SW 1271 (cell line): ENCODE measurements at regions not wholly inside any gene's neighbourhood (a gene's known extent, or its start where the extent isn't known, plus 50 kb on each side); places are given as distances from the start of the nearest gene placed in this dataset.

Source experiments
- DNase-seq, 2 experiments: peaks; one replicate each; lab custom pipeline; 2025; lab: John Stamatoyannopoulos, UW

DNA sequence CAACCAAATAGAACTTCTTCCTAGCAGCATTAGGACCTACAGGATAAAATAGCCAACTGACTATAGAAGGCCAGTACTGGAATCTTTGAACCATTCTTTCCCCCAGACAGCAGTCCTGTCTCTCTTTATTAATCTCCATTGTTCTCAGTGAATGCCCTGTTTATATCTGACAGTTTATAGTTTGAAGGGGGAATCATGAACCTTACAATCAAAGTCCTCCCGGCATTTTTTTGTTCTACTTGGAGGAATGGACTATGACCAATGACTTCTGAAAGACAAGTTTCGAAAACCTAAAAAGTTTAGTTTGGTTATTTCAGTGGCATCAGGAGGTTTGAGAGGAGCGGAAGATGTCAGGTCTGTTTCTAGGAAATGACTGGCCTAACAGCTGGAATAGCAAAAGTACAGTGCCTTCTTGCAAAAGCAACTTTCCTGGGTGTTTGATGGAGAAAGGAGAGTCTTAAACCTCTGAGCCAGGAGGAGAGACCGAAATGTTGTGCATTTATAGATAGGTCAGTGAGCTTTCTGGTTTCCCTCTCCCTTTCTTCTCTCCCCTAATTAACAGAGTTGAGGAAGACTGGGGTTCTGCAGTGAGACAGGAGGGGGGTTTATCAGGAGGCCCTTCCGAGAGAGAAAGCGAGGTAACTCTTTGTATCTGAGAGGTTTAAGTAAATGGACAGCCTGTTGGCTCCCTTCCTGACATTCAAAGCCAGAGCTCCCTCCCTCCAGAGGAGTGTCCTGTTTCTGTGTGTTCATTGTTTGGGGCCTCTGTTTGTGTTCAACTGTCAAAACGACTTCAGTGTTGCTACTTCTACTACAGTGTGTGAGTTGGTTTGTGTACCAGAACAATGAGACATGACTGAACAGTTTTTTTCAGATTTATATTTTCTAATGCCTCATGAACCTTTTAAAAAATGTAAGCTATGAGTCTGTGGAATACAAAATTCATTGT is 383.0 kb upstream of the RARB start:
- DNase-seq, result no peak

DNA sequence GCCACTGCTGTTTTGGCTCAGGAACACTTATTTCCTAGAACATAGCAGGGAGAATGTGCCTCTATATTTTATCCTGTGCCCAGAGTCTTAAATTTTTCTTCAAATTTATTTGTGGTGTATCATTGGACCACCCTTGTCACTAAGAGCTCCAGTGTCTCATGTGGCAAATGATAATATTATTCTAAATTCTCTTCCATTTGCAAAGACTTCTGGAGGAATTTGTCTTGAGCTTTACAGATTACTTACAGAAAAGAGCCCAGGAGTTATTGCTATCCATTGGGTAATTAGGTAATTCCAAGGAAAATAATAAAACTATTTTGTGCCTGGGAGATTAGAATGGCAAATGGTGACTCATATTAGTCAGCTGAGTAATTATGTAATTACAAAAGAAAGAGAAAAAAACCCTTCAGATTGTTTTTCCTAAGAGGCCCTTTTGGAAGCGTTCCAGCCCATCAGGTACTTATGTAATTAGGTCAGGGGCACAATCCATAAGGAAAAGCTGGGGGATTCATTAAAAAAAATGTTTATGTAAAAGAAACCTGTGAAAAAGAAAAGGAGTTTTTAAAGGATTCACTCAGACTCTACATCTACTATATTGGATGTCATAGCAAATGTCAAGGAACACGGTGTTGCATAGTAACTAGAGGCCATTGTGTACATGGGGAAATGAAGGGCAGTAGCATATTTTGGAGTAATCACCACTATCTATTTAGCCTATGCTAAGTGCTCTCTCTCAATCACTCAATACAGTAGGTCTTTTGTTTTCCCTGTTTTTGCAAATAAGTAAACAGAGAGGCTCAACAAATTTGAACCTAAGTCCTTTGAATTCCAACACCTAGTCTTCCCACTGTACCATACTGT is 380.9 kb upstream of the RARB start:
- DNase-seq, result no peak

DNA sequence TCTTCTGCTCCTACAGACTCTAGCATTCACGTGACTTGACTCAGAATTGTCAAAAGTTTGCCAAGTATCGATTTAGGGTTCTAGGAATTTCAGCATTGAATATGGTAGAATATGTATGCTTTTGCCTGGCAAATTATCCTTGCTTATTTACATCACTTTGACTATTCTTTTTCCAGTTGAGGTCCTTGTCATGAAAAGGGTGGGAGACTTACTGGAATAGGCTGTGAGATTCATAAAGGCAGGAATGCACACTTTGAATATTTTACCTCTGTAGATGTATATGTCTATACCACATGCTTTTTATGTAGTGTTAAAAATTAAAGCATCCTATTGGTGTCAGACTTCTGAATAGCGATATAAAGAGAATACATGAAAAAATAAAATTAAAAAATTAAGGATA is 378.8 kb upstream of the RARB start:
- no peak for DNase-seq

DNA sequence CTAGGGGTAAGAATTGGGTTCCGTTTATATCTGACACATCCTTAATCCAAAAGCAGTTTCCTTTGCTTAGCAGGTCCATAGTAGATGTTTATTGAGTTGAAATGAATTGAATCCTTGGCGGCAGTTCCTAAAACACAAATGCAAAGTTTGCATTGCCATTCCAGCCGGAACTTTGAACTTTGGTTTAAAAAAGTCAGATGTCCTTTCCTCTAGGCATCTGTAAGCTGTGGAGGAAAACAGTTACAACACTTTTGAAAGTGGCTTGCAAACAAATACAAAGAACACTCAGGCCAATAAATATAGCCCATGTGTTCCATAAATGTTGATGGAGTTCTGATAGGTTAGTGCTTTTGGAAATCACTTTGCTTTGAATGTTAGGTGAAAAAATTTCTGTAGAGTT is 374.7 kb upstream of the RARB start:
- DNase-seq, result no peak

DNA sequence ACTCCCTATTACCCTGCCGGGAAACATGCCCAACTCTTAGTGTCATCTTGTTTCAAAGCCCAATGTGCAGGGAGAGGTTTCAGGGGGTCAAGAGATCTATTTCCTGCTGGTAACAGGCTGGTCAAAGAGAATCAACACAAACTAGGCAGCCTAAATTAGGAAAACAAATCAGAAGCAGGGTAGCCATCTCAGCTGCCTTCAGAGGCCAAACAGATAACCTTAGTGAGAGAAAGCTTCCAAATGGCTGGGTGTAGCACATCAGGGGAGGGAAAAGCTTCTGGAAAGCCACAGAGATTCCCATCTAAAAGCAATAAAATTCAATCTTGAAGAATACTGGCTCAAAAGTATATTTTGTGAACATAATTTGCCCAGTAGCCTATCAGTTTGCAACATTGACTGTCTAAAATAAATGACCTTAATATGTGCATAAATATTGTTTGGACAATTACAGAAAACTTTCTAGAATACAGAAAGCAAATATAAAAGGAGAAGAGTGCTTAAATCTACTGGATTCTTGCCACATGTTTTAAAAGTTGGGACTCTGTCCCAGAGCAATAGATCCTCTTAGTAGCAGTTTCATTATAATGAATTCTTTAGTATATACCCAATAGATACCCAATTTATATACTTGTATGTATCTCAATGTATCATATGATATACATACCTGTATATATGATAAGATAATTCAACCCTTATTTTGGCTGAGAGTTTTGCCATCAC is 371.9 kb upstream of the RARB start:
- DNase-seq, result no peak

DNA sequence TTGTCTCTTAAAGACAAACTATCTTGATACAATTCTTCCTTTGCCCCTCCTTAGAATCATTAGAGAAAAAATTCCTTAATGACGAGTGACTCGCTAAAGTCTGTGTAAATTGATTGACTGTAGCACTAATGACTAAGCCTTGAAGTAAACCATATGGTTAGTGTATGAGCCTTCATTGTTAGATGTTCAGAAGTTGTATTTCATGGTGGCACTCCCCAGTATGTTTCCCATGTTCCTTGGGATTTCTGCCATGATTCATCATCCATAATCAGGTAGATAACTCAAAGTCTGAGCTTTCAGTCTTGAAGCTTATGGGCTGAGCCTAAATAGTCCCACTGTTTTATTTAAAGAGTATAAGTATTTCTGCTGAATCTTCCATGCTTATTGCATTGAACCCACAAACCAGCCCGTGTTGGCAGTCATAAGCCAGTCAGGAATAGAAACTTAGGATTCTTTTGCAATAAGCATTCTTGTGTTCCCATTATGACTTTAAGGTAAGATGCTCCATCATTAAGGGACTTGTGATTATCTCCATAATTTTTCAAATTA is 371.2 kb upstream of the RARB start:
- no peak for DNase-seq

DNA sequence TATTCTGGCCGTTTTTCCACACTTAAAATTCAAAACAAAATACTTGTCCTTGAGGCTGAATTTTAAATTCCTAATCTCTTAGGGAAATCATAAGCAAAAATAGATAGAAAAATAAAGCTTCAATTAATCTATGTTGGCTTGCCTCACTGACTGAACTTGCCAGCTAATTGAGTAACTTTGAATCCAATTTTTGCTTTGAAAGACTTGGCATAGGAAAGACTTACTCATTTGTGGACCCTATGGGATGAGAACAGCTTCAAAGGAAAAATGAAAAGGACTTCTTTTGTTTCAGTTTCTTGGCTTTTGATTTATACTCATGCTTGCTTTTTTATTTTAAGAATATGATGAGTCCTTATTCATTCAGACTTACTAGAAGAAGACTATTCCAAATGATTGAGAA is 370.7 kb upstream of the RARB start:
- no peak for DNase-seq

DNA sequence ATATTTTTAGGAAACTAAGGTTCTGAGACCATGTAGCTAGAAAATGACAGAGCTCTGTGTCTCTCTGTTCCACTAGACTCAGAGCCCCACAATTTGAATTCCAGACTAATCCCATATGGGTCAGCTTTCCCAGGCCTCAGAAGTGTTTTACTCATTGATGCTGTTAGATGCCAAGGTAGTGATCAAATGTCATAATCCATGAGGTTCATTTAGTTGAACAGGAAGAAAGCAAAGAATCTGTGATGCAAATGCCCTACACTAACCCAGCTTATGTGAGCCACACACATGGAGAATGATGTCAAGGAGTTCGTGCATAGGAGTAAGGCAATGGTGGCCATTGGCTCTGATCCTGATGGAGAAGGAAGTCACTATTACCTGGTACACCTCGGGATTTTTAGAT is 363.4 kb upstream of the RARB start:
- no peak for DNase-seq

DNA sequence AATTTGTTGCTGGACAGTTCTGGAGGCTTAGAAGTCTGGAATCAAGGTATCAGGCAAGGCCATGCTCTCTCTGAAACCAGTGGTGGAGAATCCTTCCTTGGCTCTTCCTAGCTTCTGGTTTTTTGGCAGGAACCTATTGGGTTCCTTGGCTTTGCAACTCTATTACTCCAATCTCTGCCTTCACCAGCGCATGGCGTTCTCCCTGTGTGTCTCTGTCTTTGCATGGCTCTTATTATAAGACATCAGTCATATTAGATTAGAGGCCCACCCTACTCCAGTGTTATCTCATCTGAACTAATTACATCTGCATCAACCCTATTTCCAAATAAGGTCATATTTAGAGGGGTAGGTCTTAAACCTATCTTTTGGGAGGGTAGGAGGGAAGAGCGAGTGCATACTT is 358.1 kb upstream of the RARB start:
- DNase-seq, result no peak

DNA sequence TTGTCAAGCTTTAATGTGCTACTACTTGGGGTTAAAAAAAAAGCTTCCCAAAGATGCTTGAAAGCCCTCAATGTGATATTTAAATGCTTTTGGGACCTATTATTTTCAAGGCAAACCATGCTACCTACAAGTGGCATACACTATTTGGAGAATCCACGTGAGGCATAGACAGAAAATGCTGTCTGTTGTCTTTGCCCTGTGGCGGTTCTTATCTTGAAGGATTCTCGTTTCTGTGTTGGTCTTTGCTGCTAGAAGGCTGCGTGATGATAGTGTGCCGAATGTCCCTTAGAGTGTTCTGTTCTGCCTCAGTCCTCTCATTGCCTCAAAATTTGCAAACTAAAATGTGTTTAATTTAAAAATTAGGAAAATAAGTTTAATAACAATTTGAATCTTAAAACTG is 356.2 kb upstream of the RARB start:
- no peak for DNase-seq

DNA sequence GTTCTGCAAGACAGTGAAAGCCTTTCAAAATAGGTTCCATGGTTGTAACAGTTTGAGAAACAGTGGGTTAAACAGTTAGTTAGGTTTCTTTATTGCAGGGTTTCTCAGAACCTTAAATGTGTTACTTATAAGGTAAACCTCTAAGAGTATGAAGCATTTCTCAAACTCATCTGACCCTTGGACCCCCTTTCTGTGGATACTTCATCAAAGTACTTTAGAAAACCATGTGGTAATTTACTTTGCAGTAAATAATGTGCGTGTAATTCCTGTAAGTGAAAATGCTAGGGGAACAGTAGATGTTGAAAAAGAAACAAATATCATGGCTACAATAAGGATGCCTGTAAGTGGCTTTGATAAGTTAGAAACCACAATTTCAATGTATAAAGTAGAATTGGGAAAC is 354.6 kb upstream of the RARB start:
- no peak for DNase-seq

DNA sequence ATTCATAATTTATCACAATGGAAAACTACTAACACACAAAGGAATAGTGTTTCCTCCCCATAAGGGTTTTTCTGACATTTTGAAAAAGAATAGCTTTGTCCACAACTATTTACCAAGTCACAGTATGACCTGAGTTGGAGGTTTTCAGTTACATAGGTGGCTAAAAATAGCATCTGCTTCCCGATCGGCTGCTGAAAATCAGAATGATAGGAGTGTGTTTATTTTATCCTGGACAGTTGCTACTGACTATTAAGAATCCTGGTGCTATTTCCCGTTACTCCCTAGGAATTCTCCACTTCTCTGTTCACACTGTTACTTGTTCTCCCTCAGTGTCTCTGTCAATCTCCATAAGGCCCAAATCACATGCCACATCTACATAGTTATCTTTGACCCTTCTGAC is 353.9 kb upstream of the RARB start:
- DNase-seq, result no peak

DNA sequence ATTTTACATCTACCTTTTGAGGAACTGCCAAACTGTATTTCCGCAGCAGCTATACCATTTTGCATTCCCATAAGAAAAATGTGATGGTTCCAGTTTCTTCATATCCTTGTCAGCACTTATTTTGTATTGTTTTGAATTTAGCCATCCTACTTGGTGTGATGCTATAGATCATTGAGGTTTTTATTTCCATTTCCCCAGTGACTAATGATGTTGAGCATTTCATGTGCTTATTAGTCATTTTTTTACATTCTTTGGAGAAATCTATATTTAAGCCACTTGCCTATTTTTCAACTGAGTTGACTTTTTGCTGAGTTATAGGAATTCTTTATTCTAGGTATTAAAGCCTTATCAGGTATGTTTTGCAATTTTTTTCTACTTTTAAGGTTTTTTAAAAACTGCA is 347.6 kb upstream of the RARB start:
- DNase-seq, result no peak

DNA sequence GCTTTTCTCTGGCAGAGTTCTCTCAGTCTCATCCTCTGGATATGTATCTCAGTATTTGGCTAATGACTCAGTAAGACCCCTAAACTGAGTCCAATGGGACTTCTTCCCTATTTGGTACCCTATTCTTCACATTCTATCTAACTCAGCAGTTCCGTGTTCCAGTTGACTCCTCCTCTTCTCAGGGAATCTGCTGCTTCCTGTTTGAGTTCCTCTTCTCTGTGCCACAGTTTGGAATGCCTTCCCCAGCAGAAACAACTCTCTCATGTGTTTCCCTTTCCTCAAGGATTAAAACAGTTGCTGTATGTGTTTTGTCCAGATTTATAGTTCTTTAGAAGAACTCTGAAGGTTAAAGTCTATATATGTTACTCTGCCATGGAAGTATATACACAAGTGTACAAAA is 344.0 kb upstream of the RARB start:
- no peak for DNase-seq

DNA sequence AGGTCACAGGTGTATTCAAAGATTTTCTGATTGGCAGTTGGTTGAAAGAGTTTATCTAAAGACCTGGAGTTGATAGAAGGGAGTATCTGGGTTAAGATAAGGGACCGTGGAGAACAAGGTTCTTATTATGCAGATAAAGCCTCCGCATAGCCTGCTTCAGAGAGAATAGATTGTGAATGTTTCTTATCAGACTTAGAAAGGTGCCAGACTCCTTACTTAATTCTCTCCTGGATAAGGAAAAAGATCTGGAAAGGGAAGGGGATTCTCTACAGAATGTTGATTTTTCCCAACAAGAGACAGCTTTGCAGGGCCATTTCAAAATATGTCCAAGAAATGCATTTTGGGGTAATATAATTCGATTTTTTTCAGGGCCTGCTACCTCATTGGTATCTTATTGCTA is 341.3 kb upstream of the RARB start:
- DNase-seq, result no peak

DNA sequence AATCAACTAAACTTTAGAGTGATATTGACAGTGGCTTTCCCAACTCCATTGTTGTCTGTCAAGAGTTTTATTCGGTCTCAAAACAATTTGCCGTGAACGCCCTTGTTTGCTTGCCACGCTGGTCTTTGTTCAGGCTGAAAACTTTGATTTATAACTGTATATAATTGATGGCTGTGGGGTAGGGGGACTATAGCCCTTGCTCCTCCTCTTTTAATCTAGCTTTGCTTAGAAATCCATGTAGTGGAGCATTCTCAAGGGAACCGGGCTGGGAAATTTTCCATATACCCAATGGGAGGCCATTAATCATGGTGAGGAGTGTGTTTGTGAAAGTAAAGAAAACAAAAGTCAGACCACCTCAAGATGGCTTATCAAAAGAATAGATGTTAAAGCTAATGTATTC is 339.8 kb upstream of the RARB start:
- DNase-seq, result no peak

DNA sequence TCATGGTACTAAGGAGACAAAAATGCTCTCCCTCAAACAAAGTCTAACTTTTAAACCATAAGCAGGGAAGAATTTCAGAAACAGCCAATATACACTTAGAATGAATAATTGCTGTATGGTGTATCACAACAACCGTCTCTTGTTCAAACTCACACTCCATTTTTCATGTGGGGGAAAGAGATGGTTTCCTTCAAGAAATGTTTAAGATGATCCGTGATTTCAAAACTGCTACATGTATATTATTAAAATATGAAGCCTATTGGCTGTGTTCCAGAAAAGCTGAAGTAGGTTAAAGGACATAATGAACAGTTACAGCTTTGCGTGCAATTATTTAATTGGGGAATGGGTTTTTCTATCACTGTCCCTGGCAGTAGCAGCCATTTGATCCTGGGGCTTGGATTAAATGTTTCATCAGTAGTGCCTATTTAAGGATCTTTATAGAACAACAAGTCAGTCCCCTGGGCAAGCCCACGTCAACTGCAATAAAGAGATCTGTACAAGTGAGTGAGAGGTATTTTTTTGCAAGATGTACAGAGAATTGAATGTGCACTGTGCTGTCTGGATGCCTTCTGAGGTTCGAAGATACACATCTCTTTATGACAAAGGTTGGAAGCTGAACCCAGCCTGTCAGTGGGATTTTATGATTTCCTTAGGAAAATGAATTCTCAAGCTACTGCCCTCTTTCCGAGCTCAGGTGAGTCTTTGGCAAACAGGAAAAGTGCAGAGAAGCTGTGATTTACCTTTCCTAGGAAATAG is 337.2 kb upstream of the RARB start:
- no peak for DNase-seq

DNA sequence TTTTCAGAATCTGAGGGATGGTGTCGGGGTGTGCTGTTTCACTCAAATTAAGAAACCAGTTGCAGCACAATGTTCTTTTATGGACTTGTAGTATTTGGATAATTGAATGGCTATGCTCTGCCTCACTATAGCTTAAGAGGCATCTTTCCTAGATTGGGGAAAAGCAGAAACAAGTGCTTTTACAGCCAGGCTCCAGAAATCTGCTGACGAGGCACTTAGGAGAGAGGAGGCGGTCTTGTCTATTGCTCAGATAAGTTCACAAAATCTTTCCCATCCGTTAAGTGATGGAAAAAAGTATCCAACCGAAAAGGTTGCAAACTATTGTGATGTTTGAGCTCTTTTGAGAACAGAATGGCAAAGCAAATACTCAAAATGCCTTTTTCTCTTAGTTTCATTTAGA is 336.1 kb upstream of the RARB start:
- DNase-seq, result no peak

DNA sequence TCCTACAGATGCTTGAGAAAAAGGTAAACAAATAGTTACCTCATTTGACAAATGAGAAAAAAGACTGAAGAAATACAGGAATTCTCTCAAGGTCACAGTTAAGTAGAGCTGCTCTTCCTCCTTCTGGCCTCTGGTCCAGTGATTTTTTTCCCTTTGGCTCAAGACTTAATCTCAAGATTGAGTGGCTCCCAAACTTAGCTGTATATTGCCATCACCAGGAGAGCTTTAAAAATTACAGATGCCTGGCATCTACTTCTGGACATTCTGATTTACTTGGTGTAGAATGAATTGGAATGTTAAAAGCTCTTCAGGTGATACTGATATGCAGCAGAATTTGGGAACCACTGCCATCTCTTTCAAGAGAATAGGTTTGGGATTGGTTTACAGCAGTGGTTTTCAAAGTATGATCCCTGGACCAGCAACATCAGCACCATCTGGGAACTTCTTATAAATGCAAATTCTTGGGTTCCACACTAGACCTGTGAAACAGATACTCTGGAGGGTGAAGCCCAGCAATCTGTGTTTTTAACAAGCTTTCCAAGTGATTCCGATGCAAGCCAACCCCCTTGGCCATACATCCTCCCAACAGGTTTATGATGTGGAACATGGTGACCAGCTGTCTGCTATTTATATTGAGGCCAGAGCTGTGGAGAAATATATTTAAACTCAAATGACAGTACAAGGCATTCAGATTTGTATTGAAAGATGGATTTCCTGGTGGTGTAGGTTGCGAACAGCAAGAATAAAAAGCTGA is 333.0 kb upstream of the RARB start:
- no peak for DNase-seq

DNA sequence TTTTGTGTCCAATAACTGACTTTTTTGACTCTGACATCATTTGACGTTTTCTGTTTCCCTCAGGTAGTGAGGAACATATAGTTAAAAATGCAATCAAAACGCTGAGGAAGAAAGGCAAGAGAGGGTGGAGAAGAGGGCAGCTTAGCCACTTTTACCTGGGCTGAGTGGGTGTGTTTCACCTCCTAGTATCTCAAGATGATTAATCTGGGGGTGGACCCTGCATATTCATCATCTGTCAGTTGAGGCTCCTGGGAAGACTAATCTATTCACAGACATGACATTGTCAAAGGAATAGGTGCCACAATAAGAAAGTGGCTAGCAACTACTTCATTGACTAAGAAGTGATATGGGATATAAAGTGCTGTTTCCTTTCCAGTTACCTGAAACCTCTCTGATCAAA is 331.5 kb upstream of the RARB start:
- DNase-seq, result no peak

DNA sequence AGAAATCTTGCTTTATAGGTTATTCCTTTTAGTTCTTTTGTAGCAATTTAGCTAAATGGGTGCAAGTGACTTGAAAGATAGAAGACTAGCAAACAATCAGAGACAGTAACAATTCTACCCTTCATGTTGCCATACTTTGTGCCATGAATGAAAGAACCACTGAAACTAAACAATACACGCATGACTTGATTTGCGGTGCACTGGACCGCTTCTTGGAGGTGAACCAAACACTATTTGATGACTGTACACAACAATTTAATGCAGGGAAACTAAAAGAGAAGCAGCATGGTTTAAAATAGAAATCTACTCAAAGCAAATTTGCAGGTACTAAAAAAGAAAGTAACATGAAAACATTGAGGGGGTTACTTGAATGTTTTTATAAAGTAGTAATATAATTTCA is 331.0 kb upstream of the RARB start:
- DNase-seq, result no peak
